Stimulated activated CD8-positive, alpha-beta memory T cell treated with anti-CD3 and anti-CD28 coated beads, Interleukin-12 subunit alpha, Interleukin-12 subunit beta, amount 100 ng/mL, for 4 hours (primary cell): ENCODE measurements at regions not wholly inside any gene's neighbourhood (a gene's known extent, or its start where the extent isn't known, plus 50 kb on each side); places are given as distances from the start of the nearest gene placed in this dataset.
A peak's percentile ranks its signal among the peaks of the same experiment; 100 is the strongest.
"Not testable (repeated sequence)": the region's sequence is repeated elsewhere in the genome, so short reads cannot be mapped to it uniquely, and the experiment has no call there.

Experiments used
- DNase-seq: peaks from one replicate; pipeline ENCODE4 v3.0.0-alpha.2; 2020; ENCODE audit warnings: low read depth

GRCh38 chr12:11446372-11446771 is 51.0 kb upstream of the PRB2 start:
- DNase-seq = no peak

DNA sequence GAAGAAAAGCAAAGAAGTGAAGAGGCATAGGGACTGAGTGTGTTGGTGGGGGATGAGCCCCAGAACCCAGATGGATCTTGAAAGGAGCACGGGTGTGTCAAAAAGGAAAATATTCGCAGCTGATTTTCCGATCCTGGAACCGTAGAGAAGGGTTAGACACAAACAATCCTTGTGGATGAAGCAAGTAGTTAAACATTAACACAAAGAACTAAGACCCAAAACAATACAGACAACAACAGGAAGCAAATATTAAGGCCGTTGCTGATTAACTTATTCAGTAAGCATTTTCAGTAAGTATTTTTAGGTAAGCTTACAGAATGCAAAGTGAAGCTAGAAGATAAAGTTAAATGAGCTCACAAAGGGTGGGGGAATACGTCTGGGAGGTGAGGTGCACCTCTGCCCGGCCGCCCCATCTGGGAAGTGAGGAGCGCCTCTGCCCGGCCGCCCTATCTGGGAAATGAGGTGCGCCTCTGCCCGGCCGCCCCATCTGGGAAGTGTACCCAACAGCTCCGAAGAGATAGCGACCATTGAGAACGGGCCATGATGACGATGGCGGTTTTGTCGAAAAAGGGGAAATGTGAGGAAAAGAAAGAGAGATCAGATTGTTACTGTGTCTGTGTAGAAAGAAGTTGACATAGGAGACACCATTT is 62.8 kb upstream of the PRB2 start:
- no peak for DNase-seq

DNA sequence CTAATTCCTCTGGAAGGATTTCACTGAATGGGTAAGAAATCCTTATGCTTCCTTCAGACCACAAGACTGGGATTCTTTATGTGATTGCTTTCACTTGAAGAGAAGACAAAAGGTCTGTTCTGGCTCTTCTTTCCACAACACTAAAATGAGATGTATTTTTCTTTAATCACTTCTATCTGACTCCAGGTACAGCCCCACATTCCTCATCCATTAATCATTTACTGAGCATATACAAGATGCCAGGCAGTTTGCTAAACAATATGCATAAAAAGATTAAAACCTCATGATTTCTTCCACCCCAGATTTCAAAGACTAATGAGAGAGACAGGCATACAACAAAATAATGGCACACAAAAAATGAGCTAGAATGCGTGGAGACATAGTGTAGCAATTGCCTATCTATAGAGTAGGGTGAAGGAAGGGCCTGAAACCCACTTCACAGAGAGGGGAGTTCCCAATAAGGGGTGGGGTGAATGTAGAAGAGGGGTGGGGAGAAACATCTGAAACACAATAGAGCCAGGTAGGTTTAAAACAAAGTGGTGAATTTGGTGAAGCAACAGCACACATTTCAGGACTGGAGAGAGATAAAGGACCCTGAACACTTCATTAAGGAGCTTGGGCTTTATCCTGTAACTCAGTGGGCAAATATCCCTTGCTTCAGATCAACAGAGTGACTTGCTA is 65.1 kb upstream of the PRB2 start:
- DNase-seq = no peak

DNA sequence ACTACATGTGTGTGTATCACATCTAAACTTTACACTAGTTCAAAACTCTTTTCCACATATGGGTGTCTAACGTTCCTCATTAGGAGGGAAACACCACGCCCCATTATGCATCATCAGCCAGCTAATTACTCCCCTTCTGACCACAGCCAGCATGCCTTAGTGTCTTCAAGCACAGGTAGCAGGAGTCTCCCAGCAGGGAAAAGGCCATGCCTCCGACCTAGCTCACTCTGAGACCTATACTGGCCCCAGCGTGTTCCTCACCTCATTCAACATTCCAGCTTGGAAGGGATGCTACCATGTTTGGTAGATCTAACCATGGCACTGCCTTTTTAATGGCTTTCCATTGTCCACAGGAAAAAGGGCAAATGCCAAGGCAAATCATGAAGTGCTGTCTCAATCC is 66.1 kb upstream of the PRB2 start:
- no peak for DNase-seq

DNA sequence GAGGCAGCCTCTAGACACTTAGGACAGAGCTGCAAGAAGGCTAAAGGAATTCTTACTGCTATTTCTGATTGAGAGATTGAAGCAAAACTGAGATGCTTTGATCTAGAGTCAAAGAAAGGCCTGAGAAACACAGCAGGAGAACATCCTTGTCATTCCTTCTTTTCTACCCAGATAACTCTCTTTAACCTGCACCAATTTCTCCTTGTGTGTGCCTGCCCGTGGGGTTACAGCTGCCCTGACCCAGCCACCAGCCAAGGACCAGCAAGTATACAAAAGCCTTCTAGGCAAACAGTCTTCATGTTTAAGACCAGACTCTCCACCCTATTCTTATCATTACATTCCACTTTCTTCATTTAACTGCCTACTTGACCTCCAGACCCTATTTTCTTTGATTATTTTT is 81.7 kb upstream of the PRB2 start:
- DNase-seq = no peak

DNA sequence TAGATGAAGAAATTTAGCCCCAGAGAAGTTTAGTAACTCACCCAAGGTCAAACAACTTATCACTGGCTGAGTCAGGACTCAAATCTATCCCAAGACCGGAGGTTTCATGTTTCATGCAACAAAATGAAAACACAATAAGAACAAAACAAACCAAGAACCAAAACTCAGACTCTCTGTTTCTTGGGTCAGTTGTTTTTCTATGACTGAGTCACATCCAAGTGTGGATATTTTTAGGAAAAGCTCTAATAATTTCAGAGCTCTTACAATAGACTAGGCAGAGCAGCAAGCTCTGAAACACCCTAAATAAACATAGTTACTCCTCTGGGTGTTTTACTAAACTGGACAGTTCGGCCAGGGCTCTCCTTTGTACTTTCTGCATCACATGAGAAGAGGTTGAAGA is 87.6 kb upstream of the PRB2 start:
- DNase-seq = no peak

DNA sequence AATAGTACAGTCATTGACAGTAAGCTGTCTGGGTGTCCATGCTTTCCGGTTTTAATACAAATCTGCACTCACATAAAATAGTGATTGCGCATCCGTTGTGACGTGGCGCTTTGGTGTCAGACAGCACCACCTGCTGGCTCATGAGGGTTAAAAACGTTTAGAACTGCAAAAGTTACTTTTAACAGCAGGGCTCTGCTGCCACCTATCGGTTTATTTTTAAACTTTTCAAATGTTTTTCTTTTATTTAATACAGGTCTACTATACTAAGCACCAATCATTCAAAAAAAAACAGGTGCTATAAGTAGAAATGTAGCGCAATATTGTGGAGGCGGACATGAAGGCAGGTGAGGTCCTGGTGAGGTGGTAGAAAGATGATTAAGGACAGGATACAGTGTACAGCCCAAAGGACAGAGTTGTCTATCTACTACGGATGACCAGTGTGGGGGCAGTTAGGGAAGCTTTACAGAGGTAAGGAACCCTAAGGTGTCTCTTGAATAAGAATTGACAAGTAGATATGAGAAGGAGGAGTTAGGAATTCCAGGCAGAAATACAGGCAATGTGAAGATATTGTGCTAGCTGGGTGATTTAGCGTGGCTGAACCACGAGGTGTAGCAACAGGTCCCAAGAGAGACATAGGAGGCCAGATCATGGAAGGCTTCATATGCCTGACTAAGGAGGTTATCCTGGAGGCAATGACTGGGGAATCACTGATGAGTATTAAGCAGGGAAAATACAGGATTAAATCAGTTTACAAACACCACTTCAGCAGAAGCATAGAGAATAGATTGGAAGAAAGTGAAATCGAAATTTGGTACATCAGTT is 91.5 kb upstream of the PRB2 start:
- DNase-seq = peak; percentile 51

GRCh38 chr12:11496157-11496851 is 100.9 kb upstream of the PRB2 start:
- DNase-seq = no peak

DNA sequence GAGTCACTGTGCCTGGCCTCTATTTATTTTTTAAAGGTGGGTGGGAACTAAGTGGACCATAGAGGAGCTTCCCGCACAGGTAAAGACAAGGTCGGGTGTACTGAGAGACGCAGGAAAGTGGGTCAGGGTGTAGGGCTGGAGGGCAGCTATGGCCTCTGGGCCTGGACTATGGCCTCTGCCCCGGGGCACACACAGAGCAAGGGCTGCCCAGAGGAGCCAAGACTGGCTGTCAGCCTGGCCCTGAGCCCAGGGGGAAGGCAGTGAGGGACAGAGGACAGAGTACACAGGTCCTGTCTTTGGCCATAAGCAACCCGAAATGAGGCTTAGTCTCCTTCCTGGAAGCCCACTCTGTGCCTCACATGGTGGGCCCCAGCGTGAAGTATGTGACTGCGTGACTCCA is 102.1 kb upstream of the PRB2 start:
- DNase-seq = no peak

GRCh38 chr12:11497995-11498394 is 102.6 kb upstream of the PRB2 start:
- no peak for DNase-seq

DNA sequence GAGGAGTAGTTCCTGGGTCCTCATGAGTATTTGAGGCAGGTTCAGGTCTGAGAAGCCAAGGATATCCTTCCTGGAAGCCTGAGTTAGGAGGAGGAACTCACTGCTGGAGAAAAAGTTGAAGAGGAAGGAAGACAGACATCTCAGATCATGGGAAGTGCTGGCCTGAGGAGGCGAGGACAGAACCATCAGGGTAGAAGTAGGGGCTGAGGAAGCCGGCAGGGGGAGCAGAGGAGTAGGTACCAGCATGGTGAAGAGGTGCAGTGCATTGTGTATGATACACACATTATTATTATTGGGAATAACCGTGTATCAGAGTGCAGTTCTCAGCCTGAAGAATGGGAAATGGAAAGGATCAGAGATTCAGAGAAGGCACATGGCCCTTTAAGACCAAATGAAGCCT is 103.2 kb upstream of the PRB2 start:
- DNase-seq = not testable (repeated sequence)

DNA sequence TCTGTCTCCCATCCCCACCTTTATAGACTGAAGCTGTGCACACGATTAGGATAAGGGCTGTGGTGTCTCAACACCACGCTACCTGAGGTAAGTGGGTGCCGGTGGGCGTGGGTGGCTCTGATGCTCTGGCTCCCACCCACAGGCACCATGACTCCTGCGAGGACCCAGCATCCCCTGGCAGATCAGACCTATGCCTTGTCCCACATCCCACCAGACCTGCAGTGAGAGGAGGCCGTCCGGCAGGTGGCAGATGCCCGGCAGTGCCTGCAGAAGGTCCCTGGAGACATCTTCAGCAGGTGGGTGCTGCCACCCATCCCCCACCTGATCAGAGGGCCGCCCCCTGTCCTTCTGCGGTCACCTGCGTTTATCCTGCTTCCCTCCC is 104.4 kb upstream of the PRB2 start:
- no peak for DNase-seq

- DNase-seq = peak; percentile 32
Measured at GRCh38 chr12:11500188-11500860, 105.0 kb upstream of the PRB2 start.

DNA sequence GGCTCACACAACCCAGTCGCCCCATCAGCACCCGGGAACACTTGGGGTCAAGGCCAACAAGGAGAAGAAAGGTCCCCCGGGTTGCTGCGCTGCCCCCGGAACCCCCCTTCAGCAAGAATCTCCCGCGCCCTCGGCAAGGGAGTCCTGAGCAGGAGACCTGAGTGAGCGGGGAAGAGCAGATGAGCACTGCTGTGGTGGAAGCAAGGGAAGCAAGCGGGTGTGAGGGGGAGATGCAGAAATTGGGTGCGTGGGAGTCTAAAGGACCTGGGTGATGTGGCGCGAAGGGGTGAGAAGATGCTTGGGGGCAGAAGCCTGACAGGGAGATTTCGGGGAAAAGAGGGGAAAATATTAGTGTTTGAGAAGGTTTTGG is 105.5 kb upstream of the PRB2 start:
- no peak for DNase-seq

DNA sequence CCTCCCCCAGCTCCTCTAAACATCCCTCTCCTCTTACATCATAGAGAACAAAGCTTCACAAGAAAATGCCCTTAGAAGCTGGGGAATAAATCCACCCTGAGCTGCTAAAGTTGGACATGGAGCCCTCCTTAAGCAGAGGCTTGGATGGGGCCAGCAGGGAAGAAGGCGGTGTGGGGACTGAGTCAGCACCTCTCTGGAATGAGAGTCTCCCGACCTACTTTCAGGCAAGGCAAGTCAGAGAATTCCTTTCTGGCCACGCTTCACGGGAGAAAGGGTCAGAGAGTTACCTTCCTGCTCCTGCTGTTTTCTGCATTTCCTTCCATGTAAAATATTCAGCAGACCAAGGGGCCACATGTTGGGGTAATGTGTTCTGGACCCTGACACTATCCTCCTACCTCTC is 113.3 kb upstream of the PRB2 start:
- no peak for DNase-seq

- no peak for DNase-seq
Measured at GRCh38 chr12:11509326-11509725, 114.0 kb upstream of the PRB2 start.

DNA sequence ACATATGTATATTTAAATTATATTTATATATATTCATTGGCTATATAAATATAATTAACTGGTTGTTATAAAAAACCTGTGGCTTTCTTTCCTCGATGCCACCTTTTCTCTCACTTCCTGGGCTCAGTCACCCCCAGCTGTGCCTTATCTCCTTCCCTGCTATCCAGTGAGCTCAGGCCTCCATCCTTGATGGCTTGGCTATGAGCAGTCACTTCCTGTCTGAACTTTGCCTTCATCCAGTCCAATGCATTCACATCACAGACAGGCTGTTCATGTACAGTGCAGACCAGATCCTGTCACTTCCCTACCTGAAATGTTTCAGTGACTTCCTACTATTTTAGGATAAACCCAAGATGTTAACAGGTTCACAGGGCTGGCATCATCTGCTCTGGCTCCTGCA is 115.3 kb upstream of the PRB2 start:
- no peak for DNase-seq

DNA sequence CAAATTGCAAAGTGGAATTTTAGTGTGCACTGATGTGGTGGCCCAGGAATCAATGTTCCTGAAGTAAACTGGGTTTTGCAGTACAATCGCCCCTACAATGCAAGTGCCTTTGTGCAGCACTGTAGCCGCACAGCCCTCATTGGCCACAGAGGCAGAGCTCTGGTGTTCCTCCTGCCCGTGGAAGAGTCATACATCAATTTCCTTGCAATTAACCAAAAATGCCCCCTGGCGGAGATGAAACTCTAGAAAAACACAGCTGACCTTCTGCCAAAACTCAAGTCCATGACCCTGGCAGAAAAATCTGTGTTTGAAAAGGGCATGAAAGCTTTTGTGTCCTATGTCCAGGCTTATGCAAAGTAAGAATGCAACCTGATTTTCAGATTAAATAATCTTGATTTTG is 117.9 kb upstream of the PRB2 start:
- DNase-seq = no peak

GRCh38 chr12:11517080-11517479 is 121.7 kb upstream of the PRB2 start:
- DNase-seq = no peak

GRCh38 chr12:11524446-11524845 is 125.0 kb upstream of the ETV6 start:
- no peak for DNase-seq

DNA sequence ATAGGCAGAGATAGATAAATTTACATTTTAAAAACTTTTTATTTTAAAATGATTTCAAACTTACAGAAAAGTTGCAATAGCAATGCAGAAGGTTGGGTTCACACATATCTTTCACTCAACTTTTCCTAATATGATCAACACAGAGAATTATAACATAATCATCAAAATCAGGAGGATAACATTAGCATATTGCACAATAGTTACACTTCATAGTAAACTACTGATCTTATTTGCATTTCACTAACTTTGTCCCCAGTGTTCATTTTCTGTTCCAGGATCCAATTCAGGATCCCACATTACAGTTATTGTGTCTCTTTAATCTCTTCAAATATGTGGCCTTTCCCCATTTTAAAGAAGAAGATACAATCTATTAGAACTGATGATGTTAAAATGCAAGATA is 115.4 kb upstream of the ETV6 start:
- DNase-seq = no peak

- DNase-seq = no peak
Measured at GRCh38 chr12:11535127-11535526, 114.3 kb upstream of the ETV6 start.
